Activated T-cell treated with anti-CD3 and anti-CD28 coated beads, Interleukin-2, amount 50 U/mL, for 48 hours (primary cell): ENCODE measurements at regions not wholly inside any gene's neighbourhood (a gene's known extent, or its start where the extent isn't known, plus 50 kb on each side); places are given as distances from the start of the nearest gene placed in this dataset.
"Not testable (repeated sequence)": the region's sequence is repeated elsewhere in the genome, so short reads cannot be mapped to it uniquely, and the experiment has no call there.

Experiments used
- DNase-seq, 2 experiments: peaks; one replicate each; pipeline ENCODE4 v3.0.0-alpha.2; 2020

GRCh38 chr4:126958482-126958881 lies 674.3 kb upstream of the INTU start:
- DNase-seq, result no peak

GRCh38 chr4:126959056-126959745 lies 673.6 kb upstream of the INTU start:
- DNase-seq, result no peak

GRCh38 chr4:126960760-126961159 lies 672.0 kb upstream of the INTU start:
- no peak for DNase-seq

GRCh38 chr4:126961661-126962060 lies 671.1 kb upstream of the INTU start:
- no peak for DNase-seq

- DNase-seq, result no peak
Measured at GRCh38 chr4:126965877-126966276, 666.9 kb upstream of the INTU start.

GRCh38 chr4:126969360-126970235 lies 663.2 kb upstream of the INTU start:
- no peak for DNase-seq

GRCh38 chr4:126973201-126973600 lies 659.6 kb upstream of the INTU start:
- DNase-seq, result no peak

GRCh38 chr4:126976850-126977632 lies 655.7 kb upstream of the INTU start:
- no peak for DNase-seq

- no peak for DNase-seq
Measured at GRCh38 chr4:126986005-126986404, 646.8 kb upstream of the INTU start.

- no peak for DNase-seq
Measured at GRCh38 chr4:126986828-126987227, 645.9 kb upstream of the INTU start.

GRCh38 chr4:126991965-126992364 lies 640.8 kb upstream of the INTU start:
- no peak for DNase-seq

GRCh38 chr4:126992910-126993309 lies 639.8 kb upstream of the INTU start:
- no peak for DNase-seq

GRCh38 chr4:126993351-126993750 lies 639.4 kb upstream of the INTU start:
- no peak for DNase-seq

- DNase-seq, result no peak
Measured at GRCh38 chr4:126995235-126995634, 637.5 kb upstream of the INTU start.

- DNase-seq, result no peak
Measured at GRCh38 chr4:127000110-127000509, 632.6 kb upstream of the INTU start.

- DNase-seq, result no peak
Measured at GRCh38 chr4:127000846-127001245, 631.9 kb upstream of the INTU start.

- no peak for DNase-seq
Measured at GRCh38 chr4:127001933-127002332, 630.8 kb upstream of the INTU start.

GRCh38 chr4:127006446-127006877 lies 626.3 kb upstream of the INTU start:
- DNase-seq, result no peak

GRCh38 chr4:127007305-127007704 lies 625.5 kb upstream of the INTU start:
- no peak for DNase-seq

- DNase-seq, result no peak
Measured at GRCh38 chr4:127012549-127012948, 620.2 kb upstream of the INTU start.

GRCh38 chr4:127015667-127016117 lies 617.1 kb upstream of the INTU start:
- no peak for DNase-seq

GRCh38 chr4:127018381-127018780 lies 614.4 kb upstream of the INTU start:
- DNase-seq, result no peak

GRCh38 chr4:127020831-127021230 lies 611.9 kb upstream of the INTU start:
- not testable (repeated sequence) for DNase-seq
